HEK293T (cell line): ENCODE measurements at regions not wholly inside any gene's neighbourhood (a gene's known extent, or its start where the extent isn't known, plus 50 kb on each side); places are given as distances from the start of the nearest gene placed in this dataset.

ENCODE experiments used
- CTCF ChIA-PET: fragments of 350-600 bp; formaldehyde crosslinking; extraction: SDS; loops from one replicate; lab custom pipeline; 2021; ENCODE audit warnings: antibody characterized with exemption, inconsistent platforms; lab: Yijun Ruan, JAX
- POLR2A ChIA-PET: fragments of 350-600 bp; formaldehyde crosslinking; extraction: SDS; loops from one replicate; lab custom pipeline; 2020; ENCODE audit warnings: antibody characterized with exemption, inconsistent platforms; lab: Yijun Ruan, JAX
- DNase-seq: peaks from one replicate; pipeline ENCODE4 v3.0.0; 2012; ENCODE audit warnings: mixed read lengths; ENCODE audit errors: extremely low spot score
- ARNT ChIP-seq: fragments of 450-650 bp; IDR thresholded peaks from 2 replicates; pipeline ENCODE4 v1.6.1; 2017; ENCODE audit warnings: mild to moderate bottlenecking
- BHLHE40 ChIP-seq: fragments of 450-650 bp; IDR thresholded peaks from 2 replicates; pipeline ENCODE4 v1.6.1; 2016; ENCODE audit warnings: mild to moderate bottlenecking, moderate library complexity, borderline replicate concordance
- CTBP1 ChIP-seq: fragments of 450-650 bp; IDR thresholded peaks from 2 replicates; pipeline ENCODE4 v1.6.1; 2016; ENCODE audit warnings: borderline replicate concordance
- ELF4 ChIP-seq: fragments of 450-650 bp; IDR thresholded peaks from 2 replicates; pipeline ENCODE4 v1.6.1; 2017; ENCODE audit warnings: antibody characterized with exemption
- FOXA1 ChIP-seq: fragments of 450-650 bp; IDR thresholded peaks from 2 replicates; pipeline ENCODE4 v1.6.1; 2016; ENCODE audit warnings: mild to moderate bottlenecking
- FOXK2 ChIP-seq: fragments of 450-650 bp; IDR thresholded peaks from 2 replicates; pipeline ENCODE4 v1.6.1; 2016; ENCODE audit warnings: mild to moderate bottlenecking
- FOXM1 ChIP-seq: fragments of 450-650 bp; IDR thresholded peaks from 2 replicates; pipeline ENCODE4 v1.6.1; 2017; ENCODE audit warnings: mild to moderate bottlenecking, borderline replicate concordance
- HDGF ChIP-seq: fragments of 450-650 bp; IDR thresholded peaks from 2 replicates; pipeline ENCODE4 v1.6.1; 2017; ENCODE audit warnings: antibody characterized with exemption, borderline replicate concordance
- L3MBTL2 ChIP-seq: fragments of 450-650 bp; conservative IDR thresholded peaks from 2 replicates; pipeline ENCODE4 v1.6.1; 2016; ENCODE audit warnings: mild to moderate bottlenecking
- LEF1 ChIP-seq: fragments of 450-650 bp; IDR thresholded peaks from 2 replicates; pipeline ENCODE4 v1.6.1; 2017; ENCODE audit warnings: mild to moderate bottlenecking, borderline replicate concordance
- NFRKB ChIP-seq: fragments of 450-650 bp; IDR thresholded peaks from 2 replicates; pipeline ENCODE4 v1.6.1; 2016; ENCODE audit warnings: mild to moderate bottlenecking, moderate library complexity
- SP1 ChIP-seq: fragments of 450-650 bp; IDR thresholded peaks from 2 replicates; pipeline ENCODE4 v1.6.1; 2017
- SUZ12 ChIP-seq: fragments of 450-650 bp; IDR thresholded peaks from 2 replicates; pipeline ENCODE4 v1.6.1; 2016; ENCODE audit warnings: mild to moderate bottlenecking
- TARDBP ChIP-seq: fragments of 450-650 bp; IDR thresholded peaks from 2 replicates; pipeline ENCODE4 v1.6.1; 2016
- ZNF384 ChIP-seq: fragments of 450-650 bp; IDR thresholded peaks from 2 replicates; pipeline ENCODE4 v1.6.1; 2016
- TF ChIP-seq, protein P1 (sequence below): fragments of 450-650 bp; IDR thresholded peaks from 2 replicates; pipeline ENCODE4 v1.6.1; 2016

DNA sequence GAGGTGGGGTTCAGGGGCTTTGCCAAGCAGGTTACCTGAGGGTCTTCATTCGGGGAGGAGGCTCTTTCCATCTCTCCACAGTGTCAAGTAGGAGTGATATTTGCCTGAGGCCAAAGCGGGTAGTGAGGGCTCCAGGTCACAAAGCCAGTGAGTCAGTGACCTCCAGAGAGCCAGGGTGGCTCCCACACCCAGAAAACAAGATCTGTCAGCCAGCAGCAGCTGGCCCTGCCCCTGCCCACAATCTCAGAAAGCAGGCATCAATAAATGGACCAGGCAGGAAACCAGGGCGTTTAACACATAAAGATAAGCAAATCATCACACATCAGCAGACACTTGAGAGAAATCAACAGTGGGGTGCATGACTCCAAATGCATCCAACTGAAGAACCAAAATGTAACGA is 250.8 kb downstream of the CDH26 start:
- ChIA-PET CTCF (no interaction called here), POLR2A (no interaction called here)
- TF ChIP-seq BHLHE40, result no peak
- TF ChIP-seq FOXK2, result no peak
- TF ChIP-seq SUZ12, result no peak
- TF ChIP-seq LEF1, result no peak
- no peak for TF ChIP-seq ZNF384
- no peak for TF ChIP-seq CTBP1
- TF ChIP-seq SP1, result no peak
- TF ChIP-seq, protein P1, sequence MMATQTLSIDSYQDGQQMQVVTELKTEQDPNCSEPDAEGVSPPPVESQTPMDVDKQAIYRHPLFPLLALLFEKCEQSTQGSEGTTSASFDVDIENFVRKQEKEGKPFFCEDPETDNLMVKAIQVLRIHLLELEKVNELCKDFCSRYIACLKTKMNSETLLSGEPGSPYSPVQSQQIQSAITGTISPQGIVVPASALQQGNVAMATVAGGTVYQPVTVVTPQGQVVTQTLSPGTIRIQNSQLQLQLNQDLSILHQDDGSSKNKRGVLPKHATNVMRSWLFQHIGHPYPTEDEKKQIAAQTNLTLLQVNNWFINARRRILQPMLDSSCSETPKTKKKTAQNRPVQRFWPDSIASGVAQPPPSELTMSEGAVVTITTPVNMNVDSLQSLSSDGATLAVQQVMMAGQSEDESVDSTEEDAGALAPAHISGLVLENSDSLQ, result no peak
- no peak for TF ChIP-seq ELF4
- no peak for TF ChIP-seq L3MBTL2
- TF ChIP-seq TARDBP, result no peak
- TF ChIP-seq ARNT, result no peak
- TF ChIP-seq NFRKB, result no peak
- TF ChIP-seq FOXA1, result no peak
- TF ChIP-seq HDGF, result no peak
- no peak for DNase-seq

DNA sequence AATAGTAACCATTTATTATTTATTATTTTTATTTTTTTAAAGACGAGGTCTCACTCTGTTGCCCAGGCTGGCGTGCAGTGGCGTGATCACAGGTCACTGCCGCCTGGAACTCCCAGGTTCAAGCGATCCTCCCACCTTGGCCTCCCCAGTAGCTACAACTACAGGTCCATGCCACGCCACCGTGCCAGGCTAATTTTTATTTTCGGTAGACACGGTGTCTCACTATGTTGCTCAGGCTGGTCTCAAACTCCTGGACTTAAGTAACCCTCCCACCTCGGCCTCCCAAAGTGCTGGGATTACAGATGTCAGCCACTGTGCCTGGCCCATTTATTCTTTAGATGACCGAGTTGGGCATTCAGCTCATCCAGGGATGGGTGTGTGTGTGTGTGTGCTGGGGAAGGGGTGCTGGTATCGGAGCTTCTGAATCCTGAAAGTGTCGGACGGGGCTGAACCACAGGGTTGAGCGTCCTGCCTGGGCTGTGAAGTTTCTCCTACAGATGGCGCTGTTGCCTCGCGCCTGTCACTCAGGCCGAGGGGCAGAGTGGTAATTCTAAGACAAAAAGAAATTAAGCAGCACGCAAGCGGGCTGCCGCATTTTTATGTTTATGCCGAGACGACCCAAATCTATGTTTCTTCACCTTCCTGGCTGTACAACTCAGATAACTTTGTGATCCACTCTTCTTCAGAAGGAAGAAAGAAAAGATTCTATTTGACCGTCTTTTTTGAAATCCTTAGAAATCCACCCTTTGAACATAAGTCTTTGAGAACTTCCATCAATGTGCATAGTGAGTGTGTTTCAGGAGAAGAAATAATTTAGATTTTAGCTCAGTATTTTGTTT is 252.8 kb downstream of the CDH26 start:
- ChIA-PET POLR2A (interaction anchor here (0.7 kb wide), 1 partner anchor 153 kb away, joined by 3 read pairs; no protein-coding TSS in a partner anchor), CTCF (interaction anchor here (0.5 to 1.2 kb wide), 11 partner anchors 8 to 1441 kb away, joined by 3 to 11 read pairs (median 4); no protein-coding TSS in a partner anchor)
- DNase-seq, result peak; percentile 79
- no peak for TF ChIP-seq BHLHE40
- TF ChIP-seq, protein P1, result peak; percentile 96

DNA sequence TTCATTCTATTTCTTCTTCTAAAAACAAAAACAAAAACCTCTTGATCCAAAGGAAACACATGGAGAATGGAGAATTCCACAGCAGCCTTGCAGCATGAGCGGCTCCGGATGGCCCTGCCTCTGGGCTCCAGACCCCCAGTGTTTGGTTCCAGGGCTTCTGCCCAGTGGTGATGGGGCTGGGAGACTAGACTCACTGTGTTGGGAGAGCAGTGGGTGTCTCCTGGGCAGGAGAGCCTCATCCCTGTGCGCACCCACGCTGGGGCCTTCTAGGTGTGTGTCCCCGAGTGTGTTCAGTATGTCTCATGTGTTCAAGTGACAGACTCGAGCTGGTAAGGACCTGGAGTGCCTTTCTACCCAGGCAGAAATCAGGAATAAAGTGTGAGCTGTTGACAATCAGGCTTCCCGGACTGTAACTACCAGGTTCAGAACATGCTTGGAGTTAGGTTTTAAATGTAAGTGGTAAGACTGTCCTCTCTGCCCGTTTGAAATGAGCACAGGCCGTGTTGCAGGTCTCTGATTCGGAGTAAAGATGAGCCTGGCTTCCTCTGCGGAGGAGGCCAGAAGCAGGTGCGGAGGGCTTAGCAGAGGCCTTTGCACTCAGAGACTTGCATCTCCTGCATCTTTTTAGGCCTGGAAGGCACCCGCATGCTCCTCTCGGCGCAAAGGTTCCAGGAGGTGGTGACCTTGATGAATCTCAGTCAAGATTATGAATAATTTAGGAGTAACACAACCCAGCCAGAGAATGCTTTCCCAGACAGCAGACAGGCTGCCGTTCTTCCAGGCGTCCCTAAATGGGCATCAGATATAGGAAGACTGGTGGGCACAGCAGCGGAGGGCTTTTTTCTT is 253.6 kb downstream of the CDH26 start:
- POLR2A ChIA-PET, result no interaction called here
- no peak for DNase-seq
- CTCF ChIA-PET, result interaction anchor here (0.9 kb wide), 1 partner anchor 11 kb away, joined by 6 read pairs; no protein-coding TSS in a partner anchor
- TF ChIP-seq HDGF (no peak), ELF4 (no peak), CTBP1 (no peak), NFRKB (no peak), BHLHE40 (no peak), L3MBTL2 (no peak), ZNF384 (no peak)

GRCh38 chr20:60212695-60213094 is 254.5 kb downstream of the CDH26 start:
- DNase-seq, result no peak
- POLR2A ChIA-PET, result no interaction called here
- CTCF ChIA-PET, result no interaction called here
- TF ChIP-seq CTBP1 (no peak), ELF4 (no peak), FOXK2 (no peak), ZNF384 (no peak), L3MBTL2 (no peak), BHLHE40 (no peak), FOXA1 (no peak), ARNT (no peak), SUZ12 (no peak), FOXM1 (no peak)

- ChIA-PET CTCF (no interaction called here), POLR2A (no interaction called here)
- DNase-seq, result no peak
- TF ChIP-seq ARNT (no peak), BHLHE40 (no peak), FOXA1 (no peak), ELF4 (no peak), FOXM1 (no peak), HDGF (no peak), TARDBP (no peak), SUZ12 (no peak), LEF1 (no peak), ZNF384 (no peak), CTBP1 (no peak), NFRKB (no peak), SP1 (no peak), L3MBTL2 (no peak), FOXK2 (no peak)
- TF ChIP-seq, protein P1, result no peak
These were observed 255.1 kb downstream of the CDH26 start for GRCh38 chr20:60213126-60213893.
